Activated CD8-positive, alpha-beta T cell treated with anti-CD3 and anti-CD28 coated beads, Interleukin-2, amount 10 ng/mL, durations not matched to agents 7 days and 5 days (primary cell): ENCODE measurements at regions not wholly inside any gene's neighbourhood (a gene's known extent, or its start where the extent isn't known, plus 50 kb on each side); places are given as distances from the start of the nearest gene placed in this dataset.

Experiments
- ATAC-seq: fragments of 150-1000 bp; cut with Tn5 transposase; one replicate; pipeline ENCODE4 v1.10.0; 2021; ENCODE audit warnings: moderate library complexity
- CTCF ChIA-PET: fragments of 350-600 bp; sonication (Branson Sonifier 250); formaldehyde crosslinking; loops from one replicate; lab custom pipeline; 2021; ENCODE audit warnings: antibody characterized with exemption; lab: Charles Lee
- POLR2A ChIA-PET: fragments of 350-600 bp; sonication (Branson Sonifier 250); formaldehyde crosslinking; loops from one replicate; lab custom pipeline; 2021; ENCODE audit warnings: antibody characterized with exemption; lab: Charles Lee
- DNase-seq: peaks from one replicate; pipeline ENCODE4 v3.0.0-alpha.2; 2020
- H3K27ac Mint-ChIP-seq: one replicate; pipeline ENCODE4 v1.8.0; 2021; ENCODE audit warnings: mild to moderate bottlenecking, mixed read lengths
- H3K27me3 Mint-ChIP-seq: one replicate; pipeline ENCODE4 v1.8.0; 2021; ENCODE audit warnings: low read depth, mixed read lengths
- H3K36me3 Mint-ChIP-seq: one replicate; pipeline ENCODE4 v1.8.0; 2021; ENCODE audit warnings: low read depth, mixed read lengths
- H3K4me1 Mint-ChIP-seq: one replicate; pipeline ENCODE4 v1.8.0; 2021; ENCODE audit warnings: low read depth, mixed read lengths
- H3K4me3 Mint-ChIP-seq: one replicate; pipeline ENCODE4 v1.8.0; 2021; ENCODE audit warnings: mild to moderate bottlenecking, mixed read lengths
- H3K9me3 Mint-ChIP-seq: one replicate; pipeline ENCODE4 v1.8.0; 2022; ENCODE audit warnings: mixed read lengths; ENCODE audit not compliant: insufficient read depth

DNA sequence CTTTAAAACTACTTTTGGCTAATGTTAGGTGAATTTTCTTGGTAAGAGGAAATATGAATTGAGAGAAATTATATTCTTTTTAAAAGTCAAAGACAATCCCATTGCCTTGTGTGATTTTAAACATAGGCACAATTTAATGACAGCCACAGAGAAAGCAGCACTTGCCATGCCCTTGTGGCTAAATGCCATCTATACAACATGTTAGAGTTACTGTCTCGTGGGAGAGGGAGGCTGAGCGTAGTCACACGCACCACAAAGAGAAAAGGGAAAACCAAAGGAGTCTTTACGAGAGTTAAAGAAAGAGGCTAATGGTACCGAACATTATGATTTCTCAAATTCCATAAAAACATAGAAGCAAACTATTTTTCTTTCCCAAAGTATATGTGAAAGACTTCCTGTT, 537.9 kb downstream of the PTPRC start:
- ATAC-seq, result no peak
- peaks cover 29% of the 10 kb centered on the region for H3K4me1 Mint-ChIP-seq
- H3K36me3 Mint-ChIP-seq, result peaks cover 2% of the 10 kb centered on the region
- no peak overlapping the region for H3K4me3 Mint-ChIP-seq
- no peak for DNase-seq
- peaks cover 1% of the 10 kb centered on the region for H3K27me3 Mint-ChIP-seq
- no peak overlapping the region for H3K27ac Mint-ChIP-seq
- CTCF ChIA-PET, result interaction anchor here (1.2 kb wide), 1 partner anchor 67 kb away, joined by 3 read pairs; no protein-coding TSS in a partner anchor
- POLR2A ChIA-PET, result no interaction called here
- H3K9me3 Mint-ChIP-seq, result no peaks in the 10 kb centered on the region

DNA sequence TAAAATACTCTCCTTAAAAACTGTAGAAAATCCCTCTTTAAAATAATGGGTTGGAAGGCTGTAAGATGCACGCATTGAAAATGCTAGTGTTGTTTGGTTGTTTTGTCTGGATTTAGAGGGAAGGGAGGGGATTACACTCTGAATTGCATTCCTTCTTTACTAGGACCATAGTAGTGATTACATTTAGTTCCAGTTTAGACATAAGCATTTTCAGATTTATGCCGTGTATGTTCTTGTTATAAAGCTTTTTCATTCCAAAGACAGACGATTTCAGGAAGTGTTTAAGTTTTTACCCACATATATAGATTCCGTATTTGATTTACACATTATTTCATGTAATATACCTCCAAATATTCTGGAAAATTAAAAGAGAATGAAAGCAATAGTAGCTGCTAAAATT, 538.4 kb downstream of the PTPRC start:
- DNase-seq, result no peak
- ATAC-seq, result no peak
- POLR2A ChIA-PET, result no interaction called here
- H3K4me3 Mint-ChIP-seq, result no peak overlapping the region
- peaks cover 1% of the 10 kb centered on the region for H3K27me3 Mint-ChIP-seq
- CTCF ChIA-PET, result interaction anchor here (0.9 to 1.2 kb wide), 2 partner anchors 36 to 66 kb away, joined by 3 read pairs; no protein-coding TSS in a partner anchor
- no peak overlapping the region for H3K27ac Mint-ChIP-seq
- H3K36me3 Mint-ChIP-seq, result peaks cover 2% of the 10 kb centered on the region
- no peaks in the 10 kb centered on the region for H3K9me3 Mint-ChIP-seq
- H3K4me1 Mint-ChIP-seq, result peaks cover 29% of the 10 kb centered on the region

DNA sequence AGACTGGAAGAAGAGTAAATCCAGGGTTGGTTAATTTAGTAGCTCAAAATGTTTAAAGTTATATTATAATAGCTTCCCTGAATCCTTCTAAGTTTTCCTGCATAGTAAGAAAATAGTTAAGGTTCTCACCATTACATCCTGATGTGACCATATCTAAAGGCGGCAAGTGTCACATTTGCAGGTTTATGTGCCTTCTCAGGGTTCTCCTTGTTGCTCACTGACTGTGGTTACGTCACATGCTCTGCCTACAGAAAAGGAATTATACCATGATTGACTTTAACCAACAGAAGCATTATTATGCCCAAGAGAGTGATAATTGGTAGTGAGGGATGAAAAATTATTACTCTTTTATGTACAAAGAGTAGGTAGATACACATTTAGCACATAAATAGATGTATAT, 539.8 kb downstream of the PTPRC start:
- H3K4me1 Mint-ChIP-seq, result peaks cover 17% of the 10 kb centered on the region
- no peaks in the 10 kb centered on the region for H3K36me3 Mint-ChIP-seq
- H3K27me3 Mint-ChIP-seq, result peaks cover 1% of the 10 kb centered on the region
- ATAC-seq (no peak), DNase-seq (no peak)
- H3K9me3 Mint-ChIP-seq, result no peaks in the 10 kb centered on the region
- POLR2A ChIA-PET, result no interaction called here
- H3K4me3 Mint-ChIP-seq, result no peak overlapping the region
- CTCF ChIA-PET, result no interaction called here
- no peak overlapping the region for H3K27ac Mint-ChIP-seq

DNA sequence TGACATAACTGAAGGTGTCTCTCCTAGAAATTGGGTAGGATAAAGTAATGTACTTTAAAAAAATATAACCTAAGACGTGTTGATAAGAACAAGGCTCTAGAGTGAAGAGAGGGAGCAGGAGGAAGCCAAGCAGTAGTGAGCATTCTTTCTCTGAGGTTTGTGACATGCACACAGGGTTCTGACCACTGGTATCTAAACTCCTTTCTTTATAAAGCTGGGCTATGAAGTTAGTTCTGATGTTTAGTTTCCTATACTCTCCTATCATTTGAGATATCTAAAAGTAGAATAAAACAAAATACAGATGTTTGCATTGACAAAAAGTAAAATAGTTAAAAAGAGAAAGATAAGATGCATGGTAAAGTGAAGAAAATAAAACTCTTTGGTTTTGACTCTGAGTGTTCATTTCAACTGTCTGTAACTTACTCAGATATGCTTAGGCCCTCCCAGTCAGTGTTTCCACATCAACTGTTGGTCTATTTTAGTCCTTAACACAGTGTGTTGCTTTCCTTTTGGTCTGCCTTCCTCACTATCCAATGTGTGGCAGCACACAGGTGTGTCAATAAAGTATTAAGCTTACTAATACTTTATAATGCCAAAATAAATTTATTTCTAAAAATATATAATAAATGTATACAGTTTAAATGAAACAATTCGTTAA, 543.5 kb downstream of the PTPRC start:
- DNase-seq (no peak), ATAC-seq (no peak)
- Mint-ChIP-seq H3K9me3 (no peaks in the 10 kb centered on the region), H3K4me1 (peaks cover 5% of the 10 kb centered on the region), H3K36me3 (no peaks in the 10 kb centered on the region), H3K27ac (no peak overlapping the region), H3K4me3 (no peak overlapping the region), H3K27me3 (no peaks in the 10 kb centered on the region)
- ChIA-PET POLR2A (no interaction called here), CTCF (no interaction called here)

DNA sequence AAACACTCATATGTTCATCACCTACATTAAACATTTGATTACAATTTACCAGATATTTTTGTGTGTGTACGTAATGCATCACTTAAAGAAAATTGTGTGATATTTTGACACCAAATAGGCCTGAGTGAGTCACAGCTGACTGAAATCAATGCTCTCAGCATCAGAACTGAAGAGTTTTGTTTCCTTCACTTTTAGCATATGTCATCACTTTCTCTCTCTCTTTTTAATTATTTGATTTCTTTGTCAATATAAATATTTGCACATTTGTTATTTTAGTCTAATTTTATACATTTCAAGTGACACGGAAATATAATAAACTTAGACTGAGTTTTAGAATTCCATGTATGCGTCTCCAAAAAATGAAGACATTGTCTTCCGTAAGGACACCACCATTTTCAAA, 545.3 kb downstream of the PTPRC start:
- Mint-ChIP-seq H3K9me3 (no peaks in the 10 kb centered on the region), H3K4me3 (no peak overlapping the region), H3K36me3 (no peaks in the 10 kb centered on the region), H3K27me3 (no peaks in the 10 kb centered on the region), H3K27ac (no peak overlapping the region), H3K4me1 (peaks cover 5% of the 10 kb centered on the region)
- DNase-seq, result no peak
- ChIA-PET CTCF (no interaction called here), POLR2A (no interaction called here)
- no peak for ATAC-seq

DNA sequence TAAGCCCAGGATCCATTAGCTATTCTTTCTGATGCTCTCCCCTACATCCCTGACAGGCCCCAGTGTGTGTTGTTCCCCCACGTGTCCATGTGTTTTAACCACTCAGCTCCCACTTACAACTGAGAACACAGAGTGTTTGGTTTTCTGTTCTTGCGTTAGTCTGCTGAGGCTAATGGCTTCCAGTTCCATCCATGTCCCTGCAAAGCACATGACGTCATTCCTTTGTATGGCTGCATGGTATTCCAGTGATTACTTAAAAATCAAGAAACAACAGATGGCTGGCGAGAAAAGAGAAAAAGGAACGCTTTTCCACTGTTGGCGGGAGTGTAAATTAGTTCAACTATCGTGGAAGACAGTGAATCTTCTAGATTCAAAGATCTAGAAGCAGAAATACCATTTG, 556.0 kb downstream of the PTPRC start:
- POLR2A ChIA-PET, result interaction anchor here (0.7 kb wide), 1 partner anchor 186 kb away, joined by 4 read pairs; no protein-coding TSS in a partner anchor
- CTCF ChIA-PET, result interaction anchor here (1.1 kb wide), 1 partner anchor 9 kb away, joined by 4 read pairs; no protein-coding TSS in a partner anchor
- no peaks in the 10 kb centered on the region for H3K36me3 Mint-ChIP-seq
- H3K27me3 Mint-ChIP-seq, result no peaks in the 10 kb centered on the region
- no peak overlapping the region for H3K4me3 Mint-ChIP-seq
- no peak overlapping the region for H3K27ac Mint-ChIP-seq
- ATAC-seq (no peak), DNase-seq (no peak)
- H3K9me3 Mint-ChIP-seq, result peaks cover 5% of the 10 kb centered on the region
- H3K4me1 Mint-ChIP-seq, result no peaks in the 10 kb centered on the region

DNA sequence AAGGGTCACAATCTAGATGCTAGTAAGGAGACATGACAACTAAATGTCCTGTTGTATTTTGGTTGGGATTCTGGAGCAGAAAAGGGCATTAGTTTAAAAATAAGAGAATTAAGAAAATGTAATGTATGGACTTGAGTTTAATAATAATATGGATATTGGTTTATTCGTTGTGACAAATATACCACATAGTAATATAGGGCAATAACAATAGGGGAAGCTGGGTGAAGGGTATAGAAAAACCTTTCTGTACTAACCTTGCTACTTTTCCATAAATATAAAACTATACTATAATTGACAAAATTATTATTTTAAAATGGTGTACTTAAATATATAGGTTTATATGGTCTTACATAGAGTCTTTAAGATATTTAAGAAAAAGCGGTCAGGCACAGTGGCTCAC, 558.9 kb downstream of the PTPRC start:
- Mint-ChIP-seq H3K36me3 (no peaks in the 10 kb centered on the region), H3K27me3 (no peaks in the 10 kb centered on the region), H3K9me3 (peaks cover 5% of the 10 kb centered on the region), H3K4me1 (peaks cover 3% of the 10 kb centered on the region), H3K27ac (no peak overlapping the region), H3K4me3 (no peak overlapping the region)
- DNase-seq, result no peak
- no peak for ATAC-seq
- ChIA-PET CTCF (no interaction called here), POLR2A (no interaction called here)

DNA sequence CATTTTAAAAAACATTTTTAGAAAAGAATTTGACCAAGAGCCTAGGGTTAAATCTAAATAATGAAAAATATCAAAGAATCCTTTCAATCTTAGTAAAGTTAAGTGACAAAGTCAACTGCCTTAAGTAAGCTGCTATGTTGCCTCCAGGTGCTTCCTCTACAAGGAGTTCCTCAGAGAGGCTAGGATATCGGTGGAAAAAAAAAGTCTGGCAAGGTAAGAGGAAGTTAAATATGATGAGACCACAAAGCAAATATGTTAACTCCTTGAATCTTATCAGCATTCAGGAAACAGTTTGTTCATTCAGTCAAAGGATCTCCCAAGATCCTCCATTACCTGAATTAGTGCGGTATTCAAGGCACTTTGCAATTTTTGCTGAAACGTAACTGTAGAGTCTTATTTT, 563.5 kb downstream of the PTPRC start:
- CTCF ChIA-PET, result no interaction called here
- Mint-ChIP-seq H3K36me3 (no peaks in the 10 kb centered on the region), H3K4me1 (peaks cover 3% of the 10 kb centered on the region), H3K27ac (no peak overlapping the region), H3K4me3 (no peak overlapping the region), H3K9me3 (no peaks in the 10 kb centered on the region), H3K27me3 (no peaks in the 10 kb centered on the region)
- ATAC-seq (no peak), DNase-seq (no peak)
- POLR2A ChIA-PET, result no interaction called here

DNA sequence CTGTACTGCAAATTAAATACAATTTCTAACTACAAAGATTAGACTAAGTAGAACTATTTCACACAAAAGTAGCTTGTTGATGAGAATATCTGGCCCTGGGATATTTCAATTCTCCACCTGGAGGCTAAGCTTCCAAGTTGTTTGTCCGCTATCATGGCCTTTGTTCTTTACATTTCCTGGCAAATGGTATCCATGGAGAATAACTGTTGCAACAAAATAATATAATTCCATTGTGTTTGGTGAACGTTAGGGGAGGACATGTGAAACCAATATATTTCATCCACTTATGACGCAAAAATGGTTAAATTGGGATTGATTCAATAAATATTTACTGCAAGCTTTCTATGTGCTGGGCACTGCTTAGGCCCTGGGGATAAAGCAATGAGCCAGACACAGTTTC, 565.4 kb downstream of the PTPRC start:
- Mint-ChIP-seq H3K27ac (no peak overlapping the region), H3K4me3 (no peak overlapping the region), H3K36me3 (no peaks in the 10 kb centered on the region), H3K9me3 (no peaks in the 10 kb centered on the region), H3K27me3 (no peaks in the 10 kb centered on the region), H3K4me1 (peaks cover 3% of the 10 kb centered on the region)
- ATAC-seq (no peak), DNase-seq (no peak)
- ChIA-PET CTCF (interaction anchor here (1.0 to 1.5 kb wide), 2 partner anchors 9 to 36 kb away, joined by 4 read pairs; no protein-coding TSS in a partner anchor), POLR2A (no interaction called here)

DNA sequence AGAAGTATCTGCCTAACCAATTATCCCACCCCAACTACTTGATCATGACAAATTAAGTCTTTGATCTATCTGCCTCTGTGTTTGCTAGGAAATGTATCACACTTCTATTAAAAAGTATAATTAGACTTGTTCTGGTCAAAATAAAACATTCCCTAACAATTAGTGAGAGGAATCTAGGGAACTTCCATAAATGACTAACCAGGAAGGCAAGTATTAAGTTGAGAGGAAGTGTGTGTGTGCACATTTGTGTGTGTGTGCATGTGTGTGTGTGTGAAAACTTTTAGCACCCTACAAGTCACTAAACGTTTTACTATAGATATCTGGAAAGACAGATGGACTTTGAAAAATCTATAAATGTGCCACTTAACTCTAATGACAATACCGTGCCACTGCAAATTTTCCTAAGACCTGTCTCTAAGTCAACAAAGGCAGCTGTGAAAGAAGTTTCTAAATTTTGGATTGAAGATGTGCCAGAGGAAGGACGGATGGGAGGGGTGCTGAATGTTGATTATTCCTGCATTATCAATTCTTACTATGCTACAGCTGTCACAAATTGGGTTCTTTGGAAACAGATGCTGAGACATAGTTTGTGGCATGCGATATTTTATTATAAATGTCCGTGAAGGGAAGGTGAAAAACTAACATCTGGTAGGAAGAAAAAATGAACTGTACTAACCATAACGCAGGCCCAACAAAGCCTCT, 567.1 kb downstream of the PTPRC start:
- ChIA-PET POLR2A (no interaction called here), CTCF (no interaction called here)
- no peak overlapping the region for H3K4me3 Mint-ChIP-seq
- H3K36me3 Mint-ChIP-seq, result no peaks in the 10 kb centered on the region
- no peak for ATAC-seq
- no peak overlapping the region for H3K27ac Mint-ChIP-seq
- H3K9me3 Mint-ChIP-seq, result no peaks in the 10 kb centered on the region
- no peaks in the 10 kb centered on the region for H3K27me3 Mint-ChIP-seq
- peaks cover 3% of the 10 kb centered on the region for H3K4me1 Mint-ChIP-seq
- DNase-seq, result no peak

DNA sequence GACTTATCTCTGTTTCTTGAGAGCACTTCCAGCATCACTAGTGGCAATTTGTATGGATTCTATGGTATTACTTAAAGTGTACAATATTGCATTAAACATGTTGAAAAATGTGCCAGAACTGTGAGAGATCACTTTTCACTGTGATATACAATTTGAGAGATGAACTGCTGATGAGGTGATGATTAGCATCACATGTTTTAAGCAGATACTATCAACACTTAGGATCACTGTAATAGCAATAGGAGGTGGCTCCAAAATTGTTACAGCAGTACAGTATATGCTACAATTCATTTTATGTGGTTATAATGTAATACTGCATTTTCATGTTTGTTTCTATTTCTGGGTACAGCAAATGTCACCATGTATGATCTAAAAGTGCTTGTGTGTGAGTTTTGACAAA, 570.0 kb downstream of the PTPRC start:
- ATAC-seq (no peak), DNase-seq (no peak)
- CTCF ChIA-PET, result interaction anchor here (1.2 kb wide), 1 partner anchor 18 kb away, joined by 4 read pairs; no protein-coding TSS in a partner anchor
- no peaks in the 10 kb centered on the region for H3K36me3 Mint-ChIP-seq
- POLR2A ChIA-PET, result no interaction called here
- H3K27me3 Mint-ChIP-seq, result no peaks in the 10 kb centered on the region
- H3K27ac Mint-ChIP-seq, result no peak overlapping the region
- H3K9me3 Mint-ChIP-seq, result no peaks in the 10 kb centered on the region
- no peak overlapping the region for H3K4me3 Mint-ChIP-seq
- H3K4me1 Mint-ChIP-seq, result no peaks in the 10 kb centered on the region

DNA sequence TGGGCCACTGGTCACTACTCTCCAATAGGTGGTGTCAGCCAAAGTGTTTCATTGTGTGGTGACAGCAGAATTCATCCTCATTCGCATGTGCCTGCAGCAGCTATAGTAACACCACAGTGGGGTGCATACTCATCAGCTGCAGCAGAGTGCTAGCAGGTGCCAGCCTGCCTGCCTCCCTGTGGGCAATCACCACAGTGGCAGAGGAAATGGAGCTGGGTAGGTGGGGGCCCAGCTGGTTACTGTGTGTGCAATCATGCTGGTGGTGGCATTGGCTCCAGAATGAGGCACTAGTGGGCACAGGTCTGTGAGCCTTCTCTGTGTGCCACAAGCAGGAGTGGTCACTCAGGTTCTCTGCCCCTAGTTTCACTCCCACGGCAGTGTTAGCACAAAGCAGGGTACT, 579.2 kb downstream of the PTPRC start:
- H3K4me3 Mint-ChIP-seq, result no peak overlapping the region
- peaks cover under 1% of the 10 kb centered on the region for H3K9me3 Mint-ChIP-seq
- no peak overlapping the region for H3K27ac Mint-ChIP-seq
- ATAC-seq (no peak), DNase-seq (no peak)
- H3K4me1 Mint-ChIP-seq, result peaks cover 4% of the 10 kb centered on the region
- POLR2A ChIA-PET, result no interaction called here
- no peaks in the 10 kb centered on the region for H3K36me3 Mint-ChIP-seq
- CTCF ChIA-PET, result interaction anchor here (1.6 kb wide), 1 partner anchor 105 kb away, joined by 6 read pairs; no protein-coding TSS in a partner anchor
- no peaks in the 10 kb centered on the region for H3K27me3 Mint-ChIP-seq
